HepG2 (cell line): ENCODE measurements at regions not wholly inside any gene's neighbourhood (a gene's known extent, or its start where the extent isn't known, plus 50 kb on each side); places are given as distances from the start of the nearest gene placed in this dataset.
A peak's percentile ranks its signal among the peaks of the same experiment; 100 is the strongest.

ENCODE experiments used
- ATAC-seq: fragments of 200-7000 bp; cut with Tn5 transposase; 3 replicates; pipeline ENCODE4 v1.9.1; 2020; ENCODE audit warnings: mild to moderate bottlenecking, moderate library complexity
- BruUV-seq: library from RNA; stranded (reverse); fragments of 400-500 nt; replicated peaks from 2 replicates; lab custom pipeline; 2021; lab: Mats Ljungman, UMichigan
- CTCF ChIA-PET: fragments of 300-600 bp; formaldehyde crosslinking; extraction: SDS; loops from one replicate; lab custom pipeline; 2021; ENCODE audit warnings: low total read pairs, inconsistent platforms, low intra/inter-chr PET ratio; lab: Yijun Ruan, JAX
- POLR2A ChIA-PET: fragments of 350-600 bp; sonication (Branson Sonifier 250); formaldehyde crosslinking; loops from one replicate; lab custom pipeline; 2020; ENCODE audit warnings: antibody characterized with exemption, inconsistent platforms; lab: Yijun Ruan, JAX
- DNase-seq: peaks from one replicate; pipeline ENCODE4 v3.0.0-alpha.2; 2015; ENCODE audit warnings: low spot score
- FAIRE-seq: peaks from 3 replicates; lab custom pipeline; 2011; peaks lifted over from hg19 to GRCh38; lab: Jason Lieb, UNC
- H2AFZ ChIP-seq: one replicate; pipeline ENCODE4 v1.6.1; 2011; ENCODE audit warnings: low read length, inconsistent platforms
- H3K27ac ChIP-seq: fragments of 300-600 bp; 3 replicates; pipeline ENCODE4 v1.8.0; 2011; ENCODE audit warnings: mixed run types, mild to moderate bottlenecking, mixed read lengths, low read length, inconsistent platforms; ENCODE audit not compliant: insufficient read depth; ENCODE audit errors: extremely low read length
- H3K27me3 ChIP-seq, 2 experiments: fragments of 200-600 bp in 1 of 2; 2 replicates in 1 of 2; 3 replicates in 1 of 2; pipeline versions ENCODE4 v1.6.0 to v1.8.0; 2011; ENCODE audit warnings: low read length in 2 of 2, mild to moderate bottlenecking in 2 of 2, moderate library complexity in 2 of 2, inconsistent platforms in 1 of 2; ENCODE audit not compliant: insufficient read depth in 2 of 2, control insufficient read depth in 1 of 2
- H3K36me3 ChIP-seq, 2 experiments: fragments of 200-600 bp in 1 of 2; replicated peaks in 1 of 2; 2 replicates in 1 of 2; 3 replicates in 1 of 2; pipeline versions ENCODE4 v1.5.1 to v1.8.0; 2011; ENCODE audit warnings: low read length in 2 of 2, inconsistent platforms in 1 of 2; ENCODE audit not compliant: insufficient read depth in 2 of 2, control insufficient read depth in 1 of 2
- H3K4me1 ChIP-seq: 2 replicates; pipeline ENCODE4 v1.5.1; 2012; ENCODE audit warnings: low read length, inconsistent platforms; ENCODE audit not compliant: insufficient read depth
- H3K4me2 ChIP-seq: 2 replicates; pipeline ENCODE4 v1.6.0; 2011; ENCODE audit warnings: low read depth, low read length, inconsistent platforms
- H3K4me3 ChIP-seq, 3 experiments: fragments of 200-600 bp in 1 of 3; sonication (generic), shearing (Covaris generic) in 1 of 3; replicated peaks in 1 of 3; 2 replicates each; pipeline ENCODE4 v1.5.1; 2011 to 2016; ENCODE audit warnings: low read length in 3 of 3, inconsistent platforms in 2 of 3, low read depth in 2 of 3, mild to moderate bottlenecking in 2 of 3, control low read depth in 1 of 3, mixed read lengths in 1 of 3; ENCODE audit not compliant: insufficient read depth in 1 of 3
- H3K79me2 ChIP-seq: one replicate; pipeline ENCODE4 v1.6.1; 2011; ENCODE audit warnings: low read length, inconsistent platforms; ENCODE audit not compliant: insufficient read depth
- H3K9ac ChIP-seq: 2 replicates; pipeline ENCODE4 v1.6.0; 2011; ENCODE audit warnings: mild to moderate bottlenecking, low read depth, low read length, inconsistent platforms; ENCODE audit not compliant: insufficient read depth
- H3K9me3 ChIP-seq: 2 replicates; pipeline ENCODE4 v1.5.1; 2012; ENCODE audit warnings: mild to moderate bottlenecking, low read length
- H4K20me1 ChIP-seq: 2 replicates; pipeline ENCODE4 v1.6.0; 2011; ENCODE audit warnings: inconsistent platforms, mild to moderate bottlenecking, low read length, moderate library complexity; ENCODE audit not compliant: insufficient read depth
- EED ChIP-seq: sonication (generic); formaldehyde crosslinking; IDR thresholded peaks from 2 replicates; pipeline ENCODE4 v1.5.0; 2020; ENCODE audit warnings: mild to moderate bottlenecking, missing genetic modification reagents
- ELF4 ChIP-seq: sonication (generic); formaldehyde crosslinking; IDR thresholded peaks from 2 replicates; pipeline ENCODE4 v1.5.0; 2020; ENCODE audit warnings: missing genetic modification reagents, mild to moderate bottlenecking, moderate library complexity, borderline replicate concordance
- FOXA3 ChIP-seq: IDR thresholded peaks from 2 replicates; pipeline ENCODE4 v1.6.1; 2016; ENCODE audit warnings: missing genetic modification reagents, missing compliant biosample characterization
- KAT8 ChIP-seq: IDR thresholded peaks from 2 replicates; pipeline ENCODE4 v1.6.1; 2016; ENCODE audit warnings: missing genetic modification reagents, missing compliant biosample characterization
- MAFK ChIP-seq, 2 experiments: IDR thresholded peaks in 1 of 2; conservative IDR thresholded peaks in 1 of 2; 2 replicates each; pipeline ENCODE4 v1.6.1; 2011; ENCODE audit warnings: improper control_type of control experiment in 2 of 2, low read length in 2 of 2
- ONECUT2 ChIP-seq: sonication (generic); formaldehyde crosslinking; IDR thresholded peaks from 2 replicates; pipeline ENCODE4 v1.4.0; 2020; ENCODE audit warnings: missing genetic modification reagents
- PLRG1 ChIP-seq: fragments of 450-650 bp; conservative IDR thresholded peaks from 2 replicates; pipeline ENCODE4 v1.6.1; 2016
- POLR2G ChIP-seq: fragments of 200-400 bp; formaldehyde crosslinking; IDR thresholded peaks from 2 replicates; pipeline ENCODE4 v1.6.1; 2018; ENCODE audit warnings: mild to moderate bottlenecking, low read depth, low read length, moderate library complexity
- PPARG ChIP-seq: conservative IDR thresholded peaks from 2 replicates; pipeline ENCODE4 v1.6.1; 2016; ENCODE audit warnings: missing biosample characterization, missing genetic modification reagents
- RELA ChIP-seq: sonication (generic); formaldehyde crosslinking; IDR thresholded peaks from 2 replicates; pipeline ENCODE4 v1.4.0; 2020; ENCODE audit warnings: missing genetic modification reagents
- SSRP1 ChIP-seq: IDR thresholded peaks from 2 replicates; pipeline ENCODE4 v1.6.1; 2016; ENCODE audit warnings: control low read depth
- TFDP1 ChIP-seq: IDR thresholded peaks from 2 replicates; pipeline ENCODE4 v1.6.1; 2016; ENCODE audit warnings: missing compliant biosample characterization, missing genetic modification reagents, borderline replicate concordance
- THRA ChIP-seq: sonication (generic); formaldehyde crosslinking; IDR thresholded peaks from 2 replicates; pipeline ENCODE4 v1.4.0; 2020; ENCODE audit warnings: missing genetic modification reagents, borderline replicate concordance
- XRCC5 ChIP-seq: fragments of 200-400 bp; formaldehyde crosslinking; optimal IDR thresholded peaks from 2 replicates; pipeline ENCODE3; 2017; ENCODE audit warnings: mild to moderate bottlenecking, low read length
- ZNF432 ChIP-seq: sonication (generic); formaldehyde crosslinking; IDR thresholded peaks from 2 replicates; pipeline ENCODE4 v1.5.0; 2020; ENCODE audit warnings: missing genetic modification reagents, mild to moderate bottlenecking, borderline replicate concordance
- ZNF503 ChIP-seq: sonication (generic); formaldehyde crosslinking; IDR thresholded peaks from 2 replicates; pipeline ENCODE4 v1.4.0; 2020; ENCODE audit warnings: missing genetic modification reagents
- WGBS: methylation state at CpG from one replicate; pipeline ENCODE4 v1.1.6; 2017; ENCODE audit warnings: low lambda C conversion rate; 5-methylcytosine and 5-hydroxymethylcytosine counted together
- in situ Hi-C: cut with HindIII; loops from 2 replicates; pipeline ENCODE4 v1.10.0; 2017; ENCODE audit warnings: low pct_unique_long_range_greater_than_20kb; ENCODE audit not compliant: extremely low pct_ligation_motif_present
- intact Hi-C: fragments of 100-400 bp; cut with micrococcal nuclease; formaldehyde crosslinking; loops from one replicate; pipeline ENCODE4 v1.10.0; 2022; ENCODE audit not compliant: unreplicated experiment
- TF ChIP-seq, protein P1 (sequence below): sonication (generic); formaldehyde crosslinking; IDR thresholded peaks from 2 replicates; pipeline ENCODE4 v1.4.0; 2020; ENCODE audit warnings: missing genetic modification reagents
- TF ChIP-seq, protein P2 (sequence below): sonication (generic); formaldehyde crosslinking; IDR thresholded peaks from 2 replicates; pipeline ENCODE4 v1.8.1; 2023; ENCODE audit warnings: mild to moderate bottlenecking, missing genetic modification reagents

DNA sequence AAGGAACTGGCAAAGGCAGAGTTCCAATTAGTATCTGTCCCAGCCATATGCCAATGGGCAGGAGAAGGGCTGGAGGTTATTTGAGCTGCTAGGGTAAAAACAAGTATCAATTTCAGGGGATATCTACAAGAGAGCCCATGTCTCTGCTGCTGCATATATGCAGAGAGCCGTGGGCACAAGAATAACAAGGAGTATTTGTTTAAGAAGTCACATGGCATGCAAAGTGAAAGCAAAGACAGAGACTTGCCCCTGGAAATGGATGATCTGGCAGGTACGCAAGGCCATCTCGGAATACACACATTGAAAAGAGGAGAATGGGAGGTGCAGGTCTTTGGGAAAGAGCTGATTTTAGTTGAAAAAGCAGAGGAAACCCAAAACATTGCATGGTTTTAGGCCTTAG, 170.6 kb downstream of the EVA1A start:
- no TSS peak for BruUV-seq
- peak overlapping the region; percentile 94 for H2AFZ ChIP-seq
- intact Hi-C loops = no loop called here
- ChIA-PET CTCF (no interaction called here), POLR2A (no interaction called here)
- no peaks in the 10 kb centered on the region for H3K36me3 ChIP-seq
- peak overlapping the region; percentile 81 for H3K4me2 ChIP-seq
- no peak overlapping the region for H3K27ac ChIP-seq
- H3K4me3 ChIP-seq = peak overlapping the region; percentile 10 to 47 (median 44)
- H3K9ac ChIP-seq = no peak overlapping the region; the same call in 1 of the 2 replicates
- peak; percentile 55 for DNase-seq
- peak; percentile 96 for ATAC-seq
- FAIRE-seq = no peak
- no peaks in the 10 kb centered on the region for H3K79me2 ChIP-seq
- no peaks in the 10 kb centered on the region for H4K20me1 ChIP-seq
- H3K4me1 ChIP-seq = peaks cover 14% of the 10 kb centered on the region; the same call in 1 of the 2 replicates
- WGBS = 9% methylated on average over 3 of the region's 3 CpGs
- 0 out of 5 replicates have a peak, but pooled peaks cover 0 to 3% of the 10 kb centered on the region in 2 experiments for H3K27me3 ChIP-seq
- H3K9me3 ChIP-seq = 0 out of 2 replicates have a peak, but pooled peaks cover 4% of the 10 kb centered on the region
- in situ Hi-C loops = no loop called here
- TF ChIP-seq RELA (CRISPR knock-in tag) (no peak), ZNF503 (no peak), KAT8 (CRISPR knock-in tag) (0 out of 2 replicates have a peak, but pooled peaks have one; percentile 21), SSRP1 (CRISPR knock-in tag) (no peak), PPARG (CRISPR knock-in tag) (no peak), ONECUT2 (no peak), TFDP1 (CRISPR knock-in tag) (no peak), ZNF432 (CRISPR knock-in tag) (no peak; the same call in 1 of the 2 replicates), MAFK (conservative IDR thresholded peaks at IDR 0.05 in 1 of 2, IDR thresholded peaks at IDR 0.05 in 1 of 2; ENCODE audit: low read length in 2 of 2) (no peak), THRA (CRISPR knock-in tag) (no peak), POLR2G (no peak), EED (CRISPR knock-in tag) (no peak), PLRG1 (no peak), XRCC5 (no peak), ELF4 (CRISPR knock-in tag) (no peak), FOXA3 (CRISPR knock-in tag) (peak; percentile 23; the same call in 1 of the 2 replicates)
- TF ChIP-seq, protein P1, sequence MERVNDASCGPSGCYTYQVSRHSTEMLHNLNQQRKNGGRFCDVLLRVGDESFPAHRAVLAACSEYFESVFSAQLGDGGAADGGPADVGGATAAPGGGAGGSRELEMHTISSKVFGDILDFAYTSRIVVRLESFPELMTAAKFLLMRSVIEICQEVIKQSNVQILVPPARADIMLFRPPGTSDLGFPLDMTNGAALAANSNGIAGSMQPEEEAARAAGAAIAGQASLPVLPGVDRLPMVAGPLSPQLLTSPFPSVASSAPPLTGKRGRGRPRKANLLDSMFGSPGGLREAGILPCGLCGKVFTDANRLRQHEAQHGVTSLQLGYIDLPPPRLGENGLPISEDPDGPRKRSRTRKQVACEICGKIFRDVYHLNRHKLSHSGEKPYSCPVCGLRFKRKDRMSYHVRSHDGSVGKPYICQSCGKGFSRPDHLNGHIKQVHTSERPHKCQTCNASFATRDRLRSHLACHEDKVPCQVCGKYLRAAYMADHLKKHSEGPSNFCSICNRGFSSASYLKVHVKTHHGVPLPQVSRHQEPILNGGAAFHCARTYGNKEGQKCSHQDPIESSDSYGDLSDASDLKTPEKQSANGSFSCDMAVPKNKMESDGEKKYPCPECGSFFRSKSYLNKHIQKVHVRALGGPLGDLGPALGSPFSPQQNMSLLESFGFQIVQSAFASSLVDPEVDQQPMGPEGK (CRISPR knock-in tag) = no peak
- TF ChIP-seq, protein P2, sequence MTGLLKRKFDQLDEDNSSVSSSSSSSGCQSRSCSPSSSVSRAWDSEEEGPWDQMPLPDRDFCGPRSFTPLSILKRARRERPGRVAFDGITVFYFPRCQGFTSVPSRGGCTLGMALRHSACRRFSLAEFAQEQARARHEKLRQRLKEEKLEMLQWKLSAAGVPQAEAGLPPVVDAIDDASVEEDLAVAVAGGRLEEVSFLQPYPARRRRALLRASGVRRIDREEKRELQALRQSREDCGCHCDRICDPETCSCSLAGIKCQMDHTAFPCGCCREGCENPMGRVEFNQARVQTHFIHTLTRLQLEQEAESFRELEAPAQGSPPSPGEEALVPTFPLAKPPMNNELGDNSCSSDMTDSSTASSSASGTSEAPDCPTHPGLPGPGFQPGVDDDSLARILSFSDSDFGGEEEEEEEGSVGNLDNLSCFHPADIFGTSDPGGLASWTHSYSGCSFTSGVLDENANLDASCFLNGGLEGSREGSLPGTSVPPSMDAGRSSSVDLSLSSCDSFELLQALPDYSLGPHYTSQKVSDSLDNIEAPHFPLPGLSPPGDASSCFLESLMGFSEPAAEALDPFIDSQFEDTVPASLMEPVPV (CRISPR knock-in tag) = no peak
